ENCODE measurements at regions not wholly inside any gene's neighbourhood (a gene's known extent, or its start where the extent isn't known, plus 50 kb on each side); places are given as distances from the start of the nearest gene placed in this dataset.
"Not testable (repeated sequence)": the region's sequence is repeated elsewhere in the genome, so short reads cannot be mapped to it uniquely, and the experiment has no call there.

- DNase-seq = no peak
Measured at GRCh38 chr1:25131794-25132193, 100.5 kb downstream of the SYF2 start.

GRCh38 chr1:25130895-25131294, 101.4 kb downstream of the SYF2 start:
- DNase-seq = no peak

GRCh38 chr1:25129380-25129779, 102.9 kb downstream of the SYF2 start:
- DNase-seq = no peak

- no peak for DNase-seq
Measured at GRCh38 chr1:25128121-25128621, 104.1 kb downstream of the SYF2 start.

GRCh38 chr1:25126562-25126961, 105.7 kb downstream of the SYF2 start:
- DNase-seq = no peak

- DNase-seq = no peak
Measured at GRCh38 chr1:25123551-25123950, 108.8 kb downstream of the SYF2 start.

- no peak for DNase-seq
Measured at GRCh38 chr1:25122747-25123146, 109.6 kb downstream of the SYF2 start.

- DNase-seq = no peak
Measured at GRCh38 chr1:25120281-25120680, 112.0 kb downstream of the SYF2 start.

- DNase-seq = no peak
Measured at GRCh38 chr1:25118546-25118945, 113.8 kb downstream of the SYF2 start.

- no peak for DNase-seq
Measured at GRCh38 chr1:25117233-25117823, 115.0 kb downstream of the SYF2 start.

GRCh38 chr1:25116832-25117231, 115.5 kb downstream of the SYF2 start:
- no peak for DNase-seq

- not testable (repeated sequence) for DNase-seq
Measured at GRCh38 chr1:25116117-25116516, 116.2 kb downstream of the SYF2 start.

- DNase-seq = no peak
Measured at GRCh38 chr1:25113731-25114130, 118.6 kb downstream of the SYF2 start.

- DNase-seq = no peak
Measured at GRCh38 chr1:25113086-25113485, 119.2 kb downstream of the SYF2 start.

GRCh38 chr1:25112400-25112799, 119.9 kb downstream of the SYF2 start:
- no peak for DNase-seq

GRCh38 chr1:25111706-25112105, 120.6 kb downstream of the SYF2 start:
- no peak for DNase-seq

GRCh38 chr1:25110485-25110884, 121.8 kb downstream of the SYF2 start:
- DNase-seq = no peak

- DNase-seq = no peak
Measured at GRCh38 chr1:25110036-25110435, 122.3 kb downstream of the SYF2 start.

GRCh38 chr1:25109531-25109951, 122.8 kb downstream of the SYF2 start:
- DNase-seq = no peak

- no peak for DNase-seq
Measured at GRCh38 chr1:25107643-25108010, 124.7 kb downstream of the SYF2 start.

- DNase-seq = no peak
Measured at GRCh38 chr1:25106976-25107642, 125.2 kb downstream of the SYF2 start.

- DNase-seq = no peak
Measured at GRCh38 chr1:25106352-25106751, 126.0 kb downstream of the SYF2 start.

GRCh38 chr1:25105836-25106235, 126.5 kb downstream of the SYF2 start:
- DNase-seq = no peak

GRCh38 chr1:25104932-25105561, 127.3 kb downstream of the SYF2 start:
- DNase-seq = no peak
